GM18909 (cell line): ENCODE measurements at regions not wholly inside any gene's neighbourhood (a gene's known extent, or its start where the extent isn't known, plus 50 kb on each side); places are given as distances from the start of the nearest gene placed in this dataset.

ENCODE experiments used
- ATAC-seq: cut with Tn5 transposase; IDR thresholded peaks from one replicate; pipeline ENCODE4 v1.9.1; 2021; ENCODE audit warnings: mild to moderate bottlenecking; ENCODE audit not compliant: unreplicated experiment, poor library complexity

DNA sequence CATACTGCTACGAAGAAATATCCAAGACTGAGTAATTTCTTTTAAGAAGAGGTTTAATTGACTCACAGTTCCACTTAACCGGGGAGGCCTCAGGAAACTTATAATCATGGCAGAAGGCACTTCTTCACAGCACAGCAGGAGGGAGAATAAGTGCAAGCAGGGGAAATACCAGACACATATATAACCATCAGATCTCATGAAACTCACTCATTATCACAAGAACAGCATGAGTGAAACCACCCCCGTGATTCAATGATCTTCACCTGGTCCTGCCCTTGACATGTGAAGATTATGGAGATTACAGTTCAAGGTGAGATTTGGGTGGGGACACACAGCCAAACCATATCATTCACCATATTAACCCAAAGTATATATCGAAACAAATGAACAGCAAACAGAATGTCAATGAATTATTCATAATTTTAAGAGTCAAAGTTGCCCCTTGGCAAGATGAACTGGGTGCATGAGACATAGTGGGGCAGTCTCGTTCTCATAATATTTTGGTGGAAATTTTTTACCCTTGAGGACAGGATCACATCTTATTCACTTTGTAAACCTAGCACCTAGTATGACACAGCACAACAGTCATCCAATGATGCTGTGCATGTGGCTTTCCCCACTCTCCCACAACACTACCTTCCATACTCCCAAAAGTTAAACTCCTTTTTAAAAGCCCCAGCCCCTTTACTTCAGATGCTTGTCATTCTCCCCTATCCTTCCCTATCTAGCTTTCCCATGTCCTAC lies 425.3 kb downstream of the ZEB2 start:
- ATAC-seq, result no peak

GRCh38 chr2:144091622-144092021 lies 428.3 kb downstream of the ZEB2 start:
- ATAC-seq, result no peak

- no peak for ATAC-seq
Measured at GRCh38 chr2:144088863-144089262, 431.1 kb downstream of the ZEB2 start.

DNA sequence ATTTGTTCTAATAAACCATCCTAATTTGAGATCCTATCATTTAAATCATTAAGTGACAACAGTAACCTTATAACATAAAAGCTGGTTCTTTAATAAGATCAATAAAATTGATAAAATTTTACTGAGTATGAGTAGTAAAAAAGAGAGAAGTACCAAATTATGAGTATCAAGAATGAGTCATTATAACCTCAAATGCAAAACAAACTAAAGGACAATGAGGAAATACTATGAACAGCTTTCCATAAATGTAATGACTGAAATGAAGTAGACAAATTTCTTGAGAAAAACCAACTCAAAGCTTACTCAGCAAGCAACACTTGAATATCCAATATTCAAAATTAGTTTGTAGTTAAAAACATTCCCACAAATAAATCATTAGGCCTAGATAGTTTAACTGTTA lies 433.0 kb downstream of the ZEB2 start:
- no peak for ATAC-seq

DNA sequence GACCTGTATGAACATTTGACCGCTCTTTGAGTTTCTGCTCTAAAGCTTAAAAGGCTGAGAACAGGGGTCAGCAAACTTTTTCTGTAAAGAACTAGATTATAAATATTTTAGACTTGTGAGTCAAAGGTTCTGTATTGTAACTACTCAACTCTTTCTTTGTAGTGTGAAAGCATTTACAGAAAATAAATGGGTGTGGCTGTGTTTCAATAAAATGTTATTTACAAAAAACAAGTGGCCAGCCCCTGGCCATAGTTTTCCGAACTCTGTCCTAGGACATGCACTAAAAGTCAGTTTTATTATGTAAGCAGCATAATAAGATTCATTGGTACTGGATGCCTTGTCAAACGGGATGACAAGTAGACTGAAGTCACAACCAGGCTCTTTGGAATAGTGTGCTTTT lies 434.9 kb downstream of the ZEB2 start:
- no peak for ATAC-seq

GRCh38 chr2:144084114-144084661 lies 435.7 kb downstream of the ZEB2 start:
- no peak for ATAC-seq

DNA sequence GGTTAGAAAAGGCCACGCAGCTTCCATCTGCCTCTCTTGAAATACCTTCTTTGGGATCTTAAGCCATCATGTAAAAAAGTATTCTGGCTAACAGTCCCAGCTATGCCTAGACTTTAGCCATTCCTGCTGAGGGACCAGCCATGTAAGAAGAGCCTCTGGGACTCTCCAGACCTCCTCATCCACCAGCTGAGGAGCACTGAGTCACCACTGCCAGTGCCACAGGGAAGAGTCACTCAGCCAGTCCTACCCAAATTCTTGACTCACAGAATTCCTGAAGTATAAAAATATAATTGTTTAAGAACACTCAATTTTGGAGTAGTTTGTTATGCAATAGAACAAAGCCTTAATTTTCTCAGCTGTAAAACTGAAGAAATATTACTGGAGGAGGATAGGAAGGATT lies 436.7 kb downstream of the ZEB2 start:
- no peak for ATAC-seq

DNA sequence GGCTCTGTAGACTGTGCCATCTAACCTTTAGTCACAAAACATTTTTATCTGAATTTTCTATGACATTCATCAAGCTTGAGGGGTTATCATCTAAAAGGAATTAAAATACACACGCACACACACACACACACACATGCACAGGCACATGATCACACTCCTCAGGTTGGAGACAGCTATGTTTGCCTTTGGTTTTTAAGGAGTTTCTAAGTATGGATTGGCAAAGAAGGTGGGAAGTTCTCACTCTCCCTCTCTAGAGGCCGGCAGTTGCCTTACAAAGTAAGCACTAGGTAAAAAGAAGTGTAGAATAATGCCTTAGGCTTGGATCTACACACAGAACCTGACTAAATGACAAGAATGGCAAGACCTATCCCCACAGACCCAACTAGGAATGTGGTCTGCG lies 437.1 kb downstream of the ZEB2 start:
- ATAC-seq, result no peak

DNA sequence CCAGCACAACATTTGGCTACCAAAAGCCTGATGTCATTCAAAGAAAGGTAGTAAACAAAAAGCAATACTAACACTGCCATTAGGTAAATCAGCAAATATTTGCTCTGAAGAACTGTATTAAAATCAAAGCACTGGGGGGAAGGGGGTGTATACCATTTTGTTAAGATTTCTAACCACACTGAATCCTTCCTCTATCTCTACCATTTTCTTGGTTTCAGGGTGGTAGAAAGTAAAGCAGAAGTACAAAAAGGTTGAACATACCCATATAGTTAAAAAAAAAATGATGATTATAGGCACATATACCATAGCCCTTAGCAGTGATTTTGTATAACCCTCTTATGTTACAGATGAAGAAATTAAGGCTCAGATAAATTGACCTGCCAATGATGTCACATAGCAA lies 437.6 kb downstream of the ZEB2 start:
- ATAC-seq, result no peak

GRCh38 chr2:144081272-144081671 lies 438.6 kb downstream of the ZEB2 start:
- no peak for ATAC-seq

DNA sequence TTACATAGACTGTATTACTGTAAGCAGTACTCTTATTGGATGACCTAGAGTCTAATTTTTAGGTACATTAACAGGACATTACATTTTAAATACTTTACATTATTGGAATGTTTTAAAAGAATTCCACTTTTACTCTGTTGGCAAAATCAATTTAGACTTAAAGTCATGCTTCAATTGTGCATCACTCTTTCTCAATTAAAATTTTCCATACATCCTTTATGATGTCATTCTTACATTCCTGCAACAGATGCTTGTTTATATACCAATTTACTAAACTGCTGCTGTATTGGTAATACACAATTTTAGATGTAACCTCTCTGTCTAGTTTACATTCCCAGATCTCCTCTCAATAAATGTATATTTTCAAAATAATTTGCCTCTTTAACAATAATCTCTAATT lies 440.1 kb downstream of the ZEB2 start:
- no peak for ATAC-seq

DNA sequence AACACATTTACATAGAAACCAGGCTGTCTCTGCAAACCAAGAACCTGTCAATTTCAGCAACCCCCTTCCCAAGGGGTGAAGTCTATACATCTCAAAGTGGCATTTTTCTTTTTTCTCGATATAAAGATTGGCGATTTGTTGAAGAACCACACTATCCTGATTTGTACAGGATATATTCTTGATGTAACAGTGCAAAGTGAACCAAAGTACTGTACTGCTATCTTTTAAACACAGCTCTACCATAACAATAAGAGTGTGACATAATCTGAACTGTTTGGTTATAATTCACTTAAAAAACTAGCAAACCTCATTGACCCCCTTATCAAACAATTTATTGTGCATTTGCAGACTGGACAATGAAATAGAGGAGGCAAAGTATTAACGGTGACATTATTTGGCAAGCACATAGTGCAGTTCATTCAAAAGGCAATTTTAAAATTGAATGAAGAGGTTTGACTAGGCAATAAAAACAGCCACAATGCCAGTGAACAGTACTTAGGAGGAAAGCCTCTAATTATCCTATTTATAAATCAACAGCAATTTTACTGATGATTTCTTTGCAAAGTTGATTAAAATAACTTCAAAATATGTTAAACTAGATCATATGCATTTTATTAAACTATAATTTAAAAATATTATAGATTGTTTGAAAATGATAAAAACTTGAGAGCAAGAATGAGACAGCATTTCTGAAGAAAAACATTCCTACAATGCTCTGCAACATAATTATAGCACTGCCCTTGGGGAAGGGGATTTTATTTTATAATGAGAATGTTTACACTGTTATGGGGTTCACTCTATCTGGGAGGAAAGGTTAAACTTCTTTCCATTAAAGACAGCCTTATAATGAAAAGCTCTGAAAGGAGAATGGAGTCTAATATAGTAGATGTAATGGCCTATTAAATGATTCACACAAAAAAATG lies 440.9 kb downstream of the ZEB2 start:
- no peak for ATAC-seq

DNA sequence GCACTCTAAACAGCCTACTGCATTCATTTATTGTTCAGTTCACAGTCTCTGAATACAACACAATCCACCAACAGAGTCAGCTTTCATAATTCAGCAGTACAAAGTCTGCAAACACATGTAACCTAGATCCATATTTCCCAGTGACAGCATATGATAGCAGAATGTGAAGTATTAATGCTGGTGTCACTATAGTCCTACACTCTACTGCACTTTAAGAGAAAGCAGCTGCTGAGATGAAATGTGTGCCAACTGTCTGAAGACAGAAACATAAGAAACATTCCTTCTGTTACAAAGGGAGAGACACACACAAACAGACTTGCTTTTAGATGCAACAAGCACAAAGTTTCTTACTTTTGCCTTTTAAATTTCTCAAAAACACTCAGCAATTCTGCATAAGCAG lies 441.8 kb downstream of the ZEB2 start:
- ATAC-seq, result no peak

- no peak for ATAC-seq
Measured at GRCh38 chr2:144074450-144074849, 445.5 kb downstream of the ZEB2 start.

GRCh38 chr2:144071461-144071860 lies 448.5 kb downstream of the ZEB2 start:
- ATAC-seq, result no peak

- ATAC-seq, result no peak
Measured at GRCh38 chr2:144067506-144067905, 452.4 kb downstream of the ZEB2 start.

GRCh38 chr2:144063602-144064001 lies 456.3 kb downstream of the ZEB2 start:
- ATAC-seq, result no peak

GRCh38 chr2:144054911-144055310 lies 465.0 kb downstream of the ZEB2 start:
- no peak for ATAC-seq

- no peak for ATAC-seq
Measured at GRCh38 chr2:144052083-144052482, 467.8 kb downstream of the ZEB2 start.

GRCh38 chr2:144049137-144049536 lies 470.8 kb downstream of the ZEB2 start:
- no peak for ATAC-seq

- no peak for ATAC-seq
Measured at GRCh38 chr2:144048631-144049060, 471.3 kb downstream of the ZEB2 start.
